Muscle of back (tissue), 3 donors: ENCODE measurements at regions not wholly inside any gene's neighbourhood (a gene's known extent, or its start where the extent isn't known, plus 50 kb on each side); places are given as distances from the start of the nearest gene placed in this dataset.
A peak's percentile ranks its signal among the peaks of the same experiment; 100 is the strongest.

Source experiments
- DNase-seq, 3 donors: peaks; one replicate each; pipeline versions ENCODE4 v3.0.0 to v3.0.0-alpha.2; 2013

DNA sequence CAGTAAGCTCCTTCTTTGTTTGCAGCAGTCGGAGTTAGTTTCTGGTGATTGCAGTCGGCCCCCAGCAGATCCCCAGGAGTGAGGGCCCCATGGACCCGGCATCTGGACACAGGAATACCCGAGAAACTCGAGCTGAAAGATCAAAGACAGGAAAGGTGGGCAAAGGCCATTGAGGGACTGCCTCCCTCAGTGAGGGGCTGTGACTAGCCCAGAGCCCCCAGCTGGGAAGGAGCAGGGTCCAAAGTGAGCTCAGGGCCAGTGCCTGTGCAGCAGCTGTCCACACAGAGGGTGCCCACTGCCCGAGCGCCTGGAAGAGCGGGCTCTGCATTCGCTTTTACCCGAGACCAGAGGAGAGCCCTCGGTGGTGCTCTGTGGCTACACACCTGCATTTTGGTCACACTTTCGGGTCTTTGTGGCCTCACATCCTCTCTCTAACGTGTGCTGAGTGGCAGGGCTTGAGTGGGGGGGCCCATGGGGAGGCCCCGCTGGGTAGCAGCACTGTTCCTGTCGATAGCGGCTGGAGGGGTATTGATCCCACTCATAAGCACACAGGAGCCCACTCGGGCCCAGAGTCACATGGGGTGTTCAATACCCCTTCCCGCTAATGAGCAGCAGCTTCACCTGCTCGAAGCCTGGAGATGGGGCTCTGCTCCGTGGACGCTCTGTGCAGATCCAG, 532.9 kb downstream of the TBC1D22A start:
- DNase-seq: no peak

DNA sequence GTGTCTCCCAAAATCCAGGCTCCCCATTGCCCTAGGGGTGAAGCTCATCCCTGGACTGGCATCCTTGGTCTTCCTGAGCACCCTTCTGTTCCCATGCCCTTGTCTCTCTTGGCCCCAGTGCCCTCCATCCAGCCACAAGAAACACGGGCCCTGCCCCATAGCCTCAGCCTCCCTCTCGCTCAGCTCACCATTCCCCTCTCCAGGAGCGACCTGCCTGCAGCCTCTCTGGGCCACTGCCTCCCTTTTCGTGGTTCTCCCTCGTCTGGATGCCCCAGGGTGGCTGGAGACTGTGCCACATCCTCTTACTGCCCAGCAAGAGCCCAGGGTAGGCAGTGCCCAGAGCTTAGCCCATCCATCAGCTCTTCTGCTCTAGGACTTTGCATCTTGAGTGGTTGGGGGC, 532.1 kb downstream of the TBC1D22A start:
- DNase-seq: no peak

DNA sequence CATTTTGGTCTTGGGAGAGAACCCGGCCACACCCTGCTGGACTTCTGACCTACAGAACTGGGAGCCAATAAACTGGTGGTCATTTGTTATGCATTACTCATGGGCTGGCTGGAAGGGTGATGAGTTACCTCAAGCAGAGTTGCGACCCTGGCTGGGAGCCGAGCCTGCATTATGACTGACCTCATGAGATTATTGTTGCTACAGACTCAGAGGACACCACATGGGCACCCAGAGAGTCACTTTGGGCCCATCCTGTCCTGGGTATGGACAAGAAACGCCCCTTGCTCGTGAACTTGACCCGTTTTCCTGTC, 531.7 kb downstream of the TBC1D22A start:
- DNase-seq: no peak

DNA sequence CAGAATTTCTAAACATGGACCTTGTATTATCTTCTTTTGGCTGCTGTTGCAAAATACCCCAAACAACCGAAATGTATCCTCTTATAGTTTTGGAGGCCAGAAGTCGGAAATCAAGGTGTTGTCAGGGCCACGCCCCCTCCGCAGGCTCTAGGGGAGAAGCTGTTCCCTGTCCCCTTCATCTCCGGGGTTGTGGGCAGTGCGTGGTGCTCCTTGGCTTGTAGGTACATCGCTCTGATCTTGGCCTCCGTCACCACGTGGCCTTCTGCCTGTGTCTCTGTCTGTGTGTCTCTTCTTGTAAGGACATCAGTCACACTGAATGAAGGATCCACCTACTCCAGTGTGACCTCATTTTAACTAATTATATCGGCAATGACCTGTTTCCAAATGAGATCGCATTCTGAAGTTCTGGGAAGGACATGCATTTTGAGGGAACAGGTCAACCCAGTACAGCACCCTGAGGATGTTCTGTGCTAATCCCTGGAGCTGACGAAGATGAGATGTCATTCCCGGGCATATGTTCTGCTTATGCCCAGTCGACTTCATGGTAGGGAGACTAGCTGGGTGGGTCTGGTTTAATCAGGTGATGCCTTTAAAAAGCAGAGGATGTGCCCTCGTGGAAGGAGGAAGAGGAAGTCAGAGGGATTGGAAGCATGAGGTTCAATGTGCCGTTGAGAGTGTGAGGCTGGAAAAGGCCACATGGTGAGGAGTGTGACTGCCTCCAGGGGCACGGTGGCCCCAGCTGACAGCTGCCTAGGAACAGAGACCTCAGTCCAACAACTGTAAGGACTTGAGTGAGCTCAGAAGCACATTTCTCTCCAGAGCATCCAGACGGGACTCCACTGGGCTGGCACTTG, 531.1 kb downstream of the TBC1D22A start:
- DNase-seq: no peak

DNA sequence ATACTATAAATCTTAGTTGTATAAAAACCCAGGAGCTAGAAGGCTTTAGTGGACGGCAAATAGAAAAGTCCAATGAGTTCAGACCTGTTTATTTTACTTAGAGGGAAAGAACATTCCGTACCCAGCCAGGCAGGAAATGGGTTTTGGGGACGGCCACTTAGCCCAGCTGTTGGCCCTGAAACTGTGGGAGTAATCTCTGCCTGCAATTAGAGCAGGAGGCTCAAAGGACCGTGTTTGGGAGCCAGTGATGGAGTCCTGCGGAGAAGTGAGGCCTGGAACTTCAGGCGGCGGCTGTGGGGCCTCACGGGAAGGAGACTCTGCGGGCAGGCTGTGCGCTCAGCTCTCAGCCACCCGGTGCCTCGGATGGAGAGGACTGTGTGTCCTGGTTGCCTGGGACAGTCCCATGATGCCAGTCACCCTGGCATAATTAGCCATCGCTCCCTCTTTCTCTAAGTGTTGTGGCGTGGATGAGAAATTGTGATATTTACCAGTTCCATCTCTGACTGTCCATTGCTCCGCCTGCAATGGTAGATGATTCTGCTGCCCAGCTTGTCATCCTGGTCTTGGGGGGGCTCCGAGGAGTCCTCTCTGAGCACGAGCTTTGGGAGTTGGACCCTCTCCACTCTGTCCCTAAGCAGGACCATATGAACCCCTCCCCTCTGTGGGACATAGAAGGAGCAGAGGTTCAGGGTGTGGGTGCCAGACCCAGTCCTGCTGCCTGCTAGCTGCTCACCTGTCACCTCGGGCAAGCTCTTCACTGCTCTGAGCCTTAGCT, 530.3 kb downstream of the TBC1D22A start:
- no peak for DNase-seq

DNA sequence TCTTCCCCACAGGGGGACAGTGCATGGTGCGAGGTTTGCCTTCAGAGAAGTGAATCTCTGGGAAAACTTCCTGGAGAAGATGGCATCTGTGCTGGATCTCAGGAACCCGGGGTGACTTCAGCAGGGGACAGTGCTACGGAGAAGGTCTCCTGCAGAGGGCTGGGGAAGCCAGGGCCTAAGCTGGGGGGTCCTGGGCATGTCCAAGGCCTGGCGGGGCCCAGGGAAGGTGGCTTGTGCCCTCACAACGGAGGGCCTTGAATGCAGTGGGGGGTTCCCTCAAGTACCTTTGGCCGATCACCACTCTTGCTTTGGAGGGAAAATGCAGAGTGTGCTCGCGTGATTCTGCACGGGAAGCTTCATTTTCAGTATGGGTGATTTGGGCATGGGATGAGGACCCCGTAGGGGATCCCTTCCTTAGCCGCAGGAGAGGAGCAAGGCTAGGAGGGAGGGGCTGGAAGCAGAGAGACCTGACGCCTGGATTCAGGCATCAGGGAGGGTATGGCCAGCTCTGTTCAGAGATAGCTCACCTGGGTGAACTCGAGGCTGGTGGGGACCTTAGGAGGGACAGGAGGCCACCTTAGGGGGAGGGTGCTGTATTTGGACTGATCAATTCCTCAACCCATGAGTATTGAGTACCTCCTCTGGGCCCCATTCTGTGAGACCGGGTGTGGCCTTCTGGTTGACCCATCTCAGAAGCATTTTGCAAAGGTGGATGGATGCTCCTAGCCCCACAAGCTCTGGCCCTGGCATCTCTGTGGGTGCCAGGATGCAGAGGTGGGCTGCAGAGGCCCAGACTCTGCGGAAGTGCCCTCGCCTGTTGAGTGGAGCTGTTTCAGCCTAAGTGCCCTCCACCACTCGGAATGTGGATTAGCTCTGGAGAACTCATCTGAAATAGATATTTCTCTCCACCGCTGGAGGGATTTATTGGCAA, 529.4 kb downstream of the TBC1D22A start:
- DNase-seq: no peak

DNA sequence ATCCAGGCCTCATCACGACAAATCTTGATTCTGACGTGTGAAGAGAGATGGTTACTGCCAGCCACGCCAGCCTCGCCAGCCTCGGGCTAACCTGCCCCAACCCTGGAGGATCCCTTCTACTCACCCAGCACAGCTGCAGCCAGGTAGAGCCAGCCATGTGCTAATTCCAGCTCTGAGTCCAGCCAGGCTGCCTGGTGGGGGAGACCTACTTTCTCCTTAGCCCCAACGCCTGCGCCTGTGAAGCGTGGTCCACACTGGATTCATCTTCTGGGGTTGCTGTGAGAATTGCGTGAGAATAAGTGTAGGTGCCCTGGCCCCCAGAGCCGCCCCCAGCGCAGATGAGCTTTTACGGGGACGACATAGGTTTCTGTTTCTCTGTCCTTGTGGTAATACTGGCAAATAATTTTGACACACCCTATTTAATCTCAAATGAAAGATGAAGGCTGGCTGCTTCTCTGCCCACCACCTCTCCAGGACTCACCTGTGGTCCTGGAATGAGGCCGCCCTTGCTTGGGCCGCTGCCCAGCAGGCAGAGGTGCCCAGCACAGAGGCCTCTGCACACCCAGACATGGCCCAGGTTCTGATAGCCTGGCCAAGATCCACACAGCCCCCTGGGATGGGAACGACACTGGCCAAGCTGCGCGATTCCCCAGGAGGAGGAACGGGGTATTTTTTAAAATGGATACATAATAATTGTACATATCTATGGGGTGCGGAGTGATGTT, 528.4 kb downstream of the TBC1D22A start:
- DNase-seq: no peak

DNA sequence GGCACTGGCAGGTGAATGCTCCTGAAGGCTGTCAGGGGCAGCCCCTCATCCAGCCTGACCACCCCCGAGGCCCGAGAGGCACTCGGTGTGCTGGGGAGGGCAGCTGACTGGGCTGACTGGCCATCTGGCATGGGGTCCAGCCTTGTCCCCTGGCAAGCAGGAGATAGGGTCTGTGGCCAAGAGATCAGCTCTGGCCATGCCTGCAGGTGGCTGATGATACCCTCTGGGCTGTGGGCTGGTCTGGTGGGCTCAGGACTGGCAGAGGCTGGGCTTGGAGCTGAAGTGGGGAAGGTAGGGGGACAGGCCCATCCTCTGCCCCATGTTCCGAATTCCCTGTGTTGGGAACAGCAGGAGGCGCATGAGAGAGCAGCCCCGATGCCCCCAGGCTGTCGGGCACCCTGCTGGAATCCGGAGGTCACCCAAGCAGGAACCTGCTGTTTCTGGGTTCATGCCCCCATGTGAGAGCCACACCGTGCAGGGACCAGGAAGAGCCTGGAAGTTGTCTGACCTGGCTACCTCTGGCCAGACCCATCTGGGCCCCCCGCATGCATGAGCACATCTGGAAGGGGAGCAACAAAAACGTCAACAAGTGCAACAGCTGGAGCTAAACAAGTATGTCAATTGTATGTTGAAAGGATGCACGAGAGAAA, 527.0 kb downstream of the TBC1D22A start:
- DNase-seq: no peak

DNA sequence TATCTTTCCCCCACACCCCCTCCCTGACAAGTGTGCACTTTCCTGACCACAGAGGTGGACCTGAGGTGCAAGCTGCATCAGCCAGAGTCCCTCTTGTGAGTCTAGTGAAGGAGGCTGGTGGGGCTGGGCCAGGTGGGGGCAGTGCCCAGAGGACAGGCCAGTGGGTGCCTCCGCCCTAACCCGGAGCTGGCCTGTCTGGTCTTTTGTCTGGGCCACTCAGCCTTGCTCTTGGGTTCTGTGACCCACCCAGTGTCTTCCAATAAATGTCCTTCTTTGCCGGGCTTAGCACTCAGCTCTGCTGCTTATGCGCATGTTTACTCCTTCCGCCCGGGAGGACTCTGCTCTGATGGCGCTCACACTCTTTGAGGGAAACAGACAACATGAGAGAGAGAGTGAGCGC, 526.2 kb downstream of the TBC1D22A start:
- DNase-seq: no peak

DNA sequence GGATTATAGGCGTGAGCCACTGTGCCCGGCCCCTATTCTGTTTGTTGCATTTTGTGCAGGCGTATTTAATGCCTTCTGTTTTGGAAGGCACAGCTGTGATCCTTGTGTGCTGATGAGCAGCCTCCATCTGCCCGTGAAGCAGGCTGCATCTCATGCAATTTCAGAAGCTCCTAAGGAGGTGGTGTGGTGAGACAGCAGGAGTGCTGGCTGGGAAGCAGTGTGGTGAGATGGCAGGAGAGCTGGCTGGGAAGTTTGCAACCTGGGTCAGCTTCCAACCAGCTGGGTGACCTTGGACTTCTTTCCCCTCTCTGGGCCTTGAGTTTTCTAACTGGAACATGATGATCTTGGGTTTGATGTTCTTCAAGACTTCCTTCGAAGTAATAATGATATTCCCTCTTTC, 525.1 kb downstream of the TBC1D22A start:
- DNase-seq: no peak

DNA sequence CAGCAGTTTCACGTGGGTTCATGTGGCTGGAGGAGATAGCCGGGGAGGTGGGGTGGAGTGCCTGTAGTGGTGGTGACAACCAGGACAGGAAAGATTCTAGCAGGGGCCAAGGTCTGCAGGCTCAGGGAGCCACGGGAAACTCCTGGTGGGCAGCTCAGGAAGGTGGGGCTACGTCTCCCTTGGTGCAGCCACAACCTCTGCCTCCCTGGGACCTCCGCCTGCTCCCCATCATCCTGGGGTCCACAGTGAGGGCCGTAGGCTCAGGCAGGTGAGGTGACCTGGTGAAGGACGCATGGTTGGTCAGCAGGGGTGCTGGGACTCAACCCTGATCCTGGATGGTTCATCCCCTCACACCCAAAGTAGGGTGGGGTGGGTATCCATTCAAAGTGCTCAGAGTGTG, 524.1 kb downstream of the TBC1D22A start:
- no peak for DNase-seq

DNA sequence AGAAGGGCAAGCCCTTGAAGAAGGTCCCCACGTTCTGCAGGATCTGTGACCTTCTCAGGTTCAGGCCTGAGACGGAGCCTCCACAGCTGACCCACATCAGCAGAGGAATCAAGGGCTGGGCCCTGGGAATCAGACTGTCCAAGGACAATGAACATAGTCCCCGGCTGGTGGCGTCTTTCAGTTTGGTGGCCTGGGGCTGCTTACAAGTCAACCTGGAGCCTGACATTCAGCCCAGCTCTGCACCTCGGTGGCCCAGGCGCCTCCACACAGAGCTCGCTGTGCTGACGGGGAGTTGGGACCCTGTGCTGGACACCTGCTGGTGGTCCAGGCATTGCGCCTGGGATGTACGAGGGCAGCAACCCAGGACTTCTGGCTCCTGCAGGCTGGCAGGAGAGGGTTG, 523.5 kb downstream of the TBC1D22A start:
- no peak for DNase-seq

DNA sequence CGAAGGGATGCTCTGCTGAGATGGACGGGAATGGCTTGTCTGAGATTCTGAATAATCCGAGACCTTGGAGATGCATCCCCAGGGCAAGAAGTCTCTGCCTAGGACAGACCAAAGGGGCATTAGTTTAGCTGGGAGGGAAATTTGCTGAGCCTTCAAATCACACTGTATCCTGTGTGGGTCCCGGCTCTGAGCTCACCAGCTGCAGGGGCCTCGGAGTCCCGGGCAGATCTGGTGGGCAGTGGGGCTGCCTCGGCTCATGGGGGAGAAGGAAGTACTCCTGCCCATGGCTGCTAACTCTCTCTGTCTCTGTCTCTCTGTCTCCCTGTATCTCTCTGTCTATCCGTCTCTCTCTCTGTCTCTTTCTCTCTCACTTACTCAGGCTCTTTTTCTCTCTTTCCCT, 522.4 kb downstream of the TBC1D22A start:
- no peak for DNase-seq

DNA sequence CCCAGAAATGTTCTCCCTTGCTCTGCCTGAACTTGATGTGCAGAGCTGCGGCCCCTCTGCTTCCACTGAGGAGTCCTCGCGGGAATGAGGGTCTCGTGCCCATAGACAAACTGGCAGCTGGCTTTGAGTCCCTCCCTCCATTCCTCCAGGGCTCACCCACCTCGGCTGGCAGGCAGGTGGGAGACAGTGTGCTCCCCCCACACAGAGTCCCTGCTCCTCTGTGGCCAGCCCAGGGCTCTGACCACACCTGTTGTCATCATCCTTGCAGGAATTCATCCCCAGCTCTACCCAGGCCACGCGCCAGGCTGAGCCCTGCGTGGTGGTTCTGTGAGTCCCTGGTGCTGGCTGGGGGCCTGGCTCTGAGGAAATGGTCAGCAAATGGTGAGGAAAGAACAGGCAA, 521.9 kb downstream of the TBC1D22A start:
- no peak for DNase-seq

DNA sequence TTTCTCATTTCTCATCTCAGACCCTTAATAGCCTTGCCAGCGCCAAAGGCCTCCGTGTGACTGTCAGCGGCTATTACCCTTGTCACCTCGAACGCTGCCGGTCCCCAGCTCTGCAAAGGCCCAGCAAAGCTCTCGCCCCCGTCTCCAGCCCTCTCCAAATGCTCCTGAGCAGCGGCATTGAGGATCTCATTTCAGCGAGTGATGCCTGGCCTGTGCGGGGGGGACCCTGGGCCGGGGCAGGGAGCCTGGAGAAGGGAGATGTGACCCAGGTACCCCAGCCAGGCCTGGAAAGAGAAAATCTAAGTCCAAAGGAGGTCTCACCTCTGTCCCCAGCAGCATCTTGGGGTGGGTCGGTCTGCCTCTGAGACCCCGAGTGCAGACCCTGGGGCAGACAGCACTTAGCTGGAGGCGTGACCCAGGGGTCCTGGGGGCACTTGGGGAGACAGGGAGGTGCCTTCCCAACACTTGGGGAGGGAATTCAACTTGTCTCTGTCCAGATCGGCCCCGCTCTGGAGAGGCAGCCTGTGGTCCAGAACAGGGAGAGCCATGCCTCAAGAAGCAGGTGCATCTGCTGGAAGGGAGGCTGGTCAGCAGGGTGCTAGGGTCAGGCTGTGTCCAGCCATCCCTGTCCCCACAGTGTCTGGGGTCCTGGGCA, 521.3 kb downstream of the TBC1D22A start:
- no peak for DNase-seq

DNA sequence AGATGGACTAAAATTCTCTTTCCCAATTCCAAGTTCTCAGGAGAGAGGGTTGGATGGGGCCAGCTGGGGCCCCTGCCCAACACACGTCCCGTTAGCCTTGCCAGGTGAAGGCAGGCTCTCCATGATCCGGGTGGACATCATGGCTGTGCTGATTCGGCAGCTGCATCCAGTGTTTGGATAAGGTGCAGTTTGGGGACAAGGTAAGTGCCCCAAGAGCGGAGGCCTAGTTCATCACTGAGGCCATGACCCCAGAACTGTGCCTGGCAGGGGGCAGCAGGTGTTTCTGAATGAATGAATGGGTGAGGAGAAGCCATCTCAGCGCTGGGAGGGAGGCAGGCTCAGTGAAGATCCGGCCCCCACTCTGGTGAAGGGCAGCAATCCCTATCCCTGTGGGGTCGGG, 520.4 kb downstream of the TBC1D22A start:
- DNase-seq: no peak

DNA sequence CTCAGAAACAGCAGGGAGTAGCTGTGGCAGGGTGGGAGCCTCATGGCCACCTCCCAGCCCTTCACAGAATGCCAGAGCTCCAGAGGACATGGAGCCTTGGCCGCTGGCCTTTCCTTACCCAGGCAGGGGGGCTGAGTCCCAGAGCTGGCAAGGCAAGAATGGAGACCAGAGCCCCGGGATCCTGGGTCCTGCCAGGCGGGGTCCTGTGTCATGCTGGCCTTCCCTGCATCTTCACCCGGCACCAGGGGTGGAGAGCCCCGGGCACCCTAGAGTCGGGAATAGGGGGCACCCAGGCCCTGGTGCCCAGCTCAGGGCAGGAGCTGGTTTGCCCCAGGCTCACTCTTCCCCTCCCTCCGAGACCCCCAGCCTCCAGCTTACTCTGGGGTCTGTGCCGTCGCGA, 519.9 kb downstream of the TBC1D22A start:
- DNase-seq: no peak

DNA sequence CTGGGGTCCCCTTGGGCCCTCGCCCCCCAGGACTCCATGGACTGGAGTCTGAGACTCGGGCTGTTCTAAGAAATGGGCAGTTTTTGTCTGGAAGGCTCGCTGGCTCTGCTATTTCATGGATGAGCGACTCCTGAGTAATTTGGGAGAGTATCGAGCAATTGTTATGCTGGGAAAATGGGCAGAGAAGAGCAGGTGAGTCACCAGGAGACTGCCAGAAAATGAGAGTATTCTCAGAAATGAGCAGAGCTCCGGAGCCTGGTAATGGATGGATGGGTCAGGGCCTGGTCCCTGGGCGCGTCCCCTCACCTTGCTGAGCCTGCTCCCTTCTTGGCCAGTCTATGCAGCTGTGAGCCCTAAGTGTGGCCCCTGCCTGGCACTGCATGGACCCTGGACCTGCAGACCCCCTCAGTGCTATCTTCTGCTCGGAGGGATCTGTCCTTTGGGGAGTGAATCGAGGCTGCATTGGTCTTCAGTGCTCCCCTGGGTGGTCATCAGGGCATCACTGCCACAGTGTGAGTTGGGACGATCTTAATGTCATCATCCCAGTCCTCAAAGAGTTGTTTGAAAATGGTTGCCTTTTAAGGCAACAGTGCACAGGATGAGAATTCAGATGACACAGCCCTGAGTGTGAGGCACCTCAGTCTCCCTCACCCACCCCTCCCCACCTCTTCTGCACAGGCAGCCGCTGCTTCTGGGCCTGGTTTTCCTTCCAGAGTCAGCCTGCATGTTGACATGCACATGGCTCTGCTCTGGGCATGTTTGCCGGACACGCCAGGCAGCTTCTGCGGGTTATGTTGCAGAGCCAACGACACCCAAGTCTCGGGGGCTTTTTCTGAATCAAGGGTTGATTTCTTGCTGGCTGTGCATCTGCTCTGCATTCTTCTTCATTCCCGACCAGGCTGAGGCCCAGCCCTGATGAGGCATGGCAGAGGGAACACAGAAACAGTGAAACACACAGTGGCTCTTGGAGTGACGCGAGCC, 519.0 kb downstream of the TBC1D22A start:
- peak in 1 of 3 donors; percentile 20 for DNase-seq

DNA sequence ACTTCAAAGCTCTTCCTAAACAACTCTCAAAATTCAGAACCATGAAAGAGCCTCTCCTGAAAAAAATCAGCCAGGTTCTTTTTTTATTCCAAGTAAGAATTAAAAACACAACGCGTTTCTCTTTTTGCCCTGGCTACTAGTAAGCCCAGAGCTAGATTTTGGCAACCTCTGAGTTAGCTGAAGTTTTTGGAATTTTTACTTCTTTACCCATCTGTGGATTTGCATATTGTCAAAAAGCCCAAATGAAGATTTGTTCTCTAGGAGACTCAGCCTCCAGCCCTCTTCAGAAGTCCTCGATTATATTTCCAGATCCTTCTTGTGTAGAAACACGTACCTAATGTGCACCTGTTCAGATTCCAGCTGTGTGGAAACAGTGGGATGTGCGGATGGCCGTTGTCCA, 517.9 kb downstream of the TBC1D22A start:
- DNase-seq: no peak
